ENCODE measurements at regions not wholly inside any gene's neighbourhood (a gene's known extent, or its start where the extent isn't known, plus 50 kb on each side); places are given as distances from the start of the nearest gene placed in this dataset.

GRCh38 chr2:129752176-129752575 lies 227.3 kb upstream of the RAB6C start:
- TF ChIP-seq CTCF (IDR thresholded peaks at IDR 0.05; ENCODE audit: insufficient read depth, low read length, poor library complexity, severe bottlenecking) (no peak), EZH2phosphoT487 (conservative IDR thresholded peaks at IDR 0.05; ENCODE audit: low read length) (no peak)
